ENCODE measurements at regions not wholly inside any gene's neighbourhood (a gene's known extent, or its start where the extent isn't known, plus 50 kb on each side); places are given as distances from the start of the nearest gene placed in this dataset.

GRCh38 chr19:30919737-30920136, 429.5 kb downstream of the TSHZ3 start:
- TF ChIP-seq CTCF (IDR thresholded peaks at IDR 0.05; ENCODE audit: control extremely low read depth in 1 of 3, insufficient read depth in 1 of 3, low read depth in 1 of 3, low read length in 3 of 3) (no peak), MAX (IDR thresholded peaks at IDR 0.05) (no peak), POLR2A (IDR thresholded peaks at IDR 0.05; ENCODE audit: control extremely low read depth in 1 of 2, low read depth in 2 of 2, low read length in 2 of 2) (no peak), EZH2 (IDR thresholded peaks at IDR 0.05; ENCODE audit: low read depth, low read length, severe bottlenecking) (no peak), EGR1 (IDR thresholded peaks at IDR 0.05; ENCODE audit: borderline replicate concordance, low read depth, low read length) (no peak), POLR2AphosphoS5 (IDR thresholded peaks at IDR 0.05; ENCODE audit: low read depth, low read length) (no peak)
